Endothelial cell of umbilical vein (primary cell): ENCODE measurements at regions not wholly inside any gene's neighbourhood (a gene's known extent, or its start where the extent isn't known, plus 50 kb on each side); places are given as distances from the start of the nearest gene placed in this dataset.

ENCODE experiments used
- BruUV-seq: library from RNA; stranded (reverse); fragments of 400-500 nt; replicated peaks from 2 replicates; lab custom pipeline; 2021; lab: Mats Ljungman, UMichigan
- CTCF ChIA-PET: fragments of 300-600, 350-600 bp; sonication (Branson Sonifier 250); formaldehyde crosslinking; loops from one replicate; lab custom pipeline; 2021; ENCODE audit warnings: antibody characterized with exemption, inconsistent platforms; lab: Charles Lee
- POLR2A ChIA-PET: fragments of 300-600, 350-600 bp; sonication (Branson Sonifier 250); formaldehyde crosslinking; loops from one replicate; lab custom pipeline; 2021; ENCODE audit warnings: antibody characterized with exemption, inconsistent platforms; lab: Charles Lee
- DNase-seq: peaks from one replicate; pipeline ENCODE4 v3.0.0-alpha.2; 2011; ENCODE audit warnings: low read depth, low spot score
- FAIRE-seq: peaks from 2 replicates; lab custom pipeline; 2011; peaks lifted over from hg19 to GRCh38; lab: Jason Lieb, UNC
- H2AFZ ChIP-seq: 2 replicates; pipeline ENCODE4 v1.6.0; 2012; ENCODE audit warnings: low read depth, low read length, control low read depth, inconsistent platforms
- H3K27ac ChIP-seq: 2 replicates; pipeline ENCODE4 v1.5.1; 2011; ENCODE audit warnings: low read depth, mild to moderate bottlenecking, control low read depth, low read length, moderate library complexity; ENCODE audit not compliant: insufficient read depth
- H3K27me3 ChIP-seq, 2 experiments: 2 replicates each; pipeline versions ENCODE4 v1.6.0 to v1.6.1; 2011; ENCODE audit warnings: low read length in 2 of 2, mixed read lengths in 1 of 2; ENCODE audit not compliant: control insufficient read depth in 2 of 2, insufficient read depth in 2 of 2
- H3K36me3 ChIP-seq, 2 experiments: 2 replicates in 1 of 2; 3 replicates in 1 of 2; pipeline ENCODE4 v1.5.1; 2011; ENCODE audit warnings: low read length in 2 of 2, mild to moderate bottlenecking in 1 of 2, moderate library complexity in 1 of 2; ENCODE audit not compliant: control insufficient read depth in 2 of 2, insufficient read depth in 2 of 2; ENCODE audit errors: extremely low read depth in 1 of 2
- H3K4me1 ChIP-seq: 3 replicates; pipeline ENCODE4 v1.5.1; 2011; ENCODE audit warnings: mild to moderate bottlenecking, low read length; ENCODE audit not compliant: control insufficient read depth, insufficient read depth; ENCODE audit errors: extremely low read depth
- H3K4me2 ChIP-seq: 2 replicates; pipeline ENCODE4 v1.6.1; 2011; ENCODE audit warnings: low read length, control low read depth, mixed read lengths; ENCODE audit not compliant: insufficient read depth
- H3K4me3 ChIP-seq, 3 experiments: fragments of 200-600 bp in 1 of 3; sonication (generic), shearing (Covaris generic) in 1 of 3; replicated peaks in 1 of 3; 2 replicates each; pipeline ENCODE4 v1.5.1; 2011 to 2016; ENCODE audit warnings: control low read depth in 3 of 3, low read length in 3 of 3, mild to moderate bottlenecking in 2 of 3, inconsistent platforms in 1 of 3, low read depth in 1 of 3, moderate library complexity in 1 of 3; ENCODE audit not compliant: insufficient read depth in 1 of 3
- H3K79me2 ChIP-seq: 2 replicates; pipeline ENCODE4 v1.6.0; 2012; ENCODE audit warnings: low read length, inconsistent platforms; ENCODE audit not compliant: control insufficient read depth, insufficient read depth
- H3K9ac ChIP-seq: replicated peaks from 2 replicates; pipeline ENCODE3; 2011; ENCODE audit warnings: low read length, control low read depth; ENCODE audit not compliant: insufficient read depth; ENCODE audit errors: extremely low read depth
- H3K9me1 ChIP-seq: replicated peaks from 3 replicates; pipeline ENCODE4 v1.6.0; 2011; ENCODE audit warnings: mild to moderate bottlenecking, low read length; ENCODE audit not compliant: control insufficient read depth, insufficient read depth; ENCODE audit errors: extremely low read depth
- H3K9me3 ChIP-seq: replicated peaks from 2 replicates; pipeline ENCODE4 v1.5.1; 2012; ENCODE audit warnings: low read length, inconsistent platforms; ENCODE audit not compliant: control insufficient read depth, insufficient read depth
- H4K20me1 ChIP-seq: replicated peaks from 2 replicates; pipeline ENCODE3; 2011; ENCODE audit warnings: mild to moderate bottlenecking, low read length; ENCODE audit not compliant: control insufficient read depth, insufficient read depth; ENCODE audit errors: extremely low read depth
- CTCF ChIP-seq, 2 donors: IDR thresholded peaks; 1 replicate in 1 of 2; 2 replicates in 1 of 2; pipeline ENCODE4 v1.5.1; 2011; ENCODE audit warnings: low read length in 2 of 2, mild to moderate bottlenecking in 2 of 2, moderate library complexity in 2 of 2, control low read depth in 1 of 2, inconsistent platforms in 1 of 2, low read depth in 1 of 2; ENCODE audit not compliant: insufficient read depth in 1 of 2; ENCODE audit errors: extremely low read depth in 1 of 2
- FOS ChIP-seq: IDR thresholded peaks from 2 replicates; pipeline ENCODE4 v1.6.1; 2011; ENCODE audit warnings: mild to moderate bottlenecking, low read length, moderate library complexity, borderline replicate concordance; ENCODE audit not compliant: insufficient read depth
- GATA2 ChIP-seq: IDR thresholded peaks from 2 replicates; pipeline ENCODE4 v1.7.0; 2011; ENCODE audit warnings: low read depth, mild to moderate bottlenecking, moderate library complexity, mixed read lengths, low read length; ENCODE audit not compliant: insufficient read length, insufficient read depth
- JUN ChIP-seq: IDR thresholded peaks from 2 replicates; pipeline ENCODE4 v1.6.1; 2011; ENCODE audit warnings: borderline replicate concordance, low read depth; ENCODE audit not compliant: insufficient read length, insufficient read depth
- MYC ChIP-seq: IDR thresholded peaks from one replicate; pipeline ENCODE4 v1.6.1; 2011; ENCODE audit warnings: mild to moderate bottlenecking, low read depth, low read length
- POLR2A ChIP-seq: IDR thresholded peaks from 2 replicates; pipeline ENCODE4 v1.6.1; 2012; ENCODE audit warnings: low read depth, mild to moderate bottlenecking, control low read depth, low read length
- POLR2AphosphoS5 ChIP-seq: IDR thresholded peaks from 2 replicates; pipeline ENCODE4 v1.6.1; 2012; ENCODE audit warnings: low read depth, mild to moderate bottlenecking, control low read depth, low read length, moderate library complexity; ENCODE audit not compliant: insufficient read depth
- dilution Hi-C: fragments of 300-500 bp; cut with MboI; formaldehyde crosslinking; loops from one replicate; pipeline ENCODE4 v1.15.0; 2019; ENCODE audit warnings: low sequenced_read_pairs; ENCODE audit not compliant: extremely low pct_ligation_motif_present
- intact Hi-C: fragments of 100-400 bp; cut with micrococcal nuclease; formaldehyde crosslinking; loops from one replicate; pipeline ENCODE4 v1.10.0; 2022
- TF ChIP-seq, protein P1 (sequence below): IDR thresholded peaks from 2 replicates; pipeline ENCODE4 v1.6.1; 2011; ENCODE audit not compliant: insufficient read depth, insufficient read length

DNA sequence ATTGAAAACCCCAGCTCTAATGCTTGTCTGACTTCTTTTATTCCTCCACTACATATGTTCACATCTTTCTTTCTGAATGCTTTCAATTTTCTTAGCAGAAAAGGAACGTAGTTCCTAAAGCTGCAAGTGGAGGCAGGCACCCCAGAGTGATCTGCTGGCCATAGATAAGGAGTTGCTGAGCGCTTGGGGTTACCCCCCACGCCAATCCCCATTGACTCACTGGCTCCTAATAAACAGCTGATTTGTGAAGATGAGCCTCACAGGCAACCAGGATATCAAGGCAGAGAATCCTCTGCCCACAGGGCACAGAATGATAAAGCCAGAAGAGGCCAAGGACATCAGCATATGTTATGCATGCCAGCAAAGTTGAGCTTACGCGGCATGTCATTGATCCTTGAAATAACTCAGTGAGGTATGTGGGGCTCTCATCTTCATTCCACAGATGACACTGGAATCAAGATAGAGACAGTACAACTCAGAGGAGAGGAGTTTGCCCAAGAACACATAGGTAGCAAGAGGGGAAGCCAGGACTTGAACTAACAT, 129.1 kb upstream of the PTPRT start:
- H3K4me1 ChIP-seq: no peaks in the 10 kb centered on the region
- no peaks in the 10 kb centered on the region for H3K9me1 ChIP-seq
- no TSS peak for BruUV-seq
- no peaks in the 10 kb centered on the region for H3K27me3 ChIP-seq
- no peak for FAIRE-seq
- dilution Hi-C loops (no loop called here), intact Hi-C loops (no loop called here)
- no peaks in the 10 kb centered on the region for H3K36me3 ChIP-seq
- no peak overlapping the region for H3K4me3 ChIP-seq
- ChIA-PET POLR2A (no interaction called here), CTCF (no interaction called here)
- no peaks in the 10 kb centered on the region for H4K20me1 ChIP-seq
- no peak overlapping the region for H3K27ac ChIP-seq
- H3K9me3 ChIP-seq: peaks cover 10% of the 10 kb centered on the region
- no peaks in the 10 kb centered on the region for H3K79me2 ChIP-seq
- H3K4me2 ChIP-seq: no peak overlapping the region
- no peak overlapping the region for H3K9ac ChIP-seq
- H2AFZ ChIP-seq: no peak overlapping the region
- TF ChIP-seq CTCF (IDR thresholded peaks at IDR 0.05; ENCODE audit: extremely low read depth in 1 of 2, insufficient read depth in 1 of 2, low read depth in 1 of 2, low read length in 2 of 2) (no peak), FOS (no peak), GATA2 (no peak), MYC (no peak), JUN (no peak), POLR2A (no peak), POLR2AphosphoS5 (no peak)
- TF ChIP-seq, protein P1, sequence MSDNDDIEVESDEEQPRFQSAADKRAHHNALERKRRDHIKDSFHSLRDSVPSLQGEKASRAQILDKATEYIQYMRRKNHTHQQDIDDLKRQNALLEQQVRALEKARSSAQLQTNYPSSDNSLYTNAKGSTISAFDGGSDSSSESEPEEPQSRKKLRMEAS: no peak
- DNase-seq: no peak
